Cardiac fibroblast (primary cell): ENCODE measurements at regions not wholly inside any gene's neighbourhood (a gene's known extent, or its start where the extent isn't known, plus 50 kb on each side); places are given as distances from the start of the nearest gene placed in this dataset.
A peak's percentile ranks its signal among the peaks of the same experiment; 100 is the strongest.

Experiments
- DNase-seq, 2 donors: peaks; one replicate each; pipeline versions ENCODE4 v3.0.0 to v3.0.0-alpha.2; 2010; ENCODE audit warnings: low read depth in 2 of 2
- H3K4me3 ChIP-seq, 2 donors: replicated peaks in 1 of 2; 1 replicate in 1 of 2; 2 replicates in 1 of 2; pipeline ENCODE4 v1.5.1; 2011; ENCODE audit warnings: low read depth in 2 of 2, low read length in 2 of 2, mild to moderate bottlenecking in 2 of 2, moderate library complexity in 1 of 2
- CTCF ChIP-seq: IDR thresholded peaks from one replicate; pipeline ENCODE4 v1.5.1; 2011; ENCODE audit warnings: low read depth, mild to moderate bottlenecking, low read length, inconsistent platforms

- DNase-seq, result no peak
- TF ChIP-seq CTCF, result no peak
Measured at GRCh38 chr2:188065386-188065785, 226.3 kb upstream of the GULP1 start.

GRCh38 chr2:188068093-188068492, 223.6 kb upstream of the GULP1 start:
- DNase-seq, result no peak
- H3K4me3 ChIP-seq, result no peak overlapping the region
- TF ChIP-seq CTCF, result no peak

More at GRCh38 chr2:188065386-188065785, 226.3 kb upstream of the GULP1 start:
- H3K4me3 ChIP-seq, result no peak overlapping the region

DNA sequence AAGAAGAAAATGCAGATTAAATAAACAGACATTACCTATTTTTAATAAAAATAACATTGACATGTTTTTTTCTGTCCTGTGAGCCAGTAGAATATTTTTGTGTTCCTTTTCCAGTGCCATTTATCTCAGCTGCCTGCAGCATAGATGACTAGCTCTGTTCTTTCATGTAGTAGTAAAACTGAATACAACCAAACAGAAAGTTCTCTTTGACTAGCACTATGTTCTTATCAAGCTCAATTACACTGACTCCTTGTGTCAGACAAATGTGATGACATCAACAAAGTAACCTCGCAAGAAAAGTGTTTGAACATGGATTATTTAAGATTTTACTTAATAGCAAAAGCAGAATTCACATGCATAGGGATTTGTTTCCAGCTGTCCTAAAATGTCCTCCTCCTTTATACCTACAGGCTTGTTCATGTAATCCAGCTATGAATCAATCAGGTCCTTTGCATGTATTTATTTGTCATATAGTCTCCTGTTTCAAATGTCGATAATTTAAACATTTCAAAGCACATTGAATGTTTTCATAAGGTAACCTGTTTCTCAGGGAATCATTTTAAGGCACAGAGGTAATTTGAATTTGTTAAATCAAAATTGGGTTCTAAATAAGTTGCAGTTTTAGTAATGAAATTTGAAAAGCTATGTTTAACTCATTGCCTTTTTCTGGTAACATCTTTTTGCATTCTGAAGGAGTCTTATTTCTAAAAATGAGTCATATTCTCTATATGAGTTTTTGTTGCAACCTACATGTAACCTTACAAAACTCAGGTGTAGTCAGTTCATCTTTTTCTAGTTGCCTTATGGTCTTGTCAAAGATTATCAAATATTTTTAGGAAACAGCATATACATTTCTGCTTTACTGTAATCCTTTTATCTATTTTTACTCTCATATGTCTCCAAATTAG, 215.3 kb upstream of the GULP1 start:
- no peak for DNase-seq
- no peak overlapping the region for H3K4me3 ChIP-seq
- TF ChIP-seq CTCF, result no peak

GRCh38 chr2:188077757-188078156, 213.9 kb upstream of the GULP1 start:
- H3K4me3 ChIP-seq, result no peak overlapping the region
- no peak for TF ChIP-seq CTCF
- DNase-seq, result no peak

DNA sequence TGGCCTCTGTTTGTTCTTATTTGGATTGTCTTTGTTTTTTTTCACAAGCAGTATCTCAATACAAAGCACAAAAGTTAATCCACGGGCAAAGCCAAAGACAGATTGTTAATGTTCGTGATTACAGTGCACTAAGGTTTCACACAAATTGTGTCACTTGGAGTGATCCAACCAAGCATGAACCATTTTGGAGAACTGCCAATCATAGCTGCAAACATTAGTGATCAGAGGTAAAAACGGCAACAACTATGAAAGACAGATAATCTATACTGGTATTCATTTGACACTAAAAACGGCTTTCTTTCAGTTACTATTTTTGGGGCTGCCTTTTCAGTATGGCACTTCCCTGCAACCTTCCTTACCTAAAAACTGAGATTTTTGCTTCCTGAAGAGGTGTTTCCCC, 213.1 kb upstream of the GULP1 start:
- H3K4me3 ChIP-seq, result no peak overlapping the region
- TF ChIP-seq CTCF, result no peak
- no peak for DNase-seq

GRCh38 chr2:188079196-188079595, 212.5 kb upstream of the GULP1 start:
- DNase-seq, result peak; percentile 59 to 74
- TF ChIP-seq CTCF, result no peak
- H3K4me3 ChIP-seq, result no peak overlapping the region

- no peak overlapping the region for H3K4me3 ChIP-seq
- no peak for DNase-seq
- TF ChIP-seq CTCF, result no peak
Measured at GRCh38 chr2:188085421-188085820, 206.3 kb upstream of the GULP1 start.
